ENCODE measurements at regions not wholly inside any gene's neighbourhood (a gene's known extent, or its start where the extent isn't known, plus 50 kb on each side); places are given as distances from the start of the nearest gene placed in this dataset.

DNA sequence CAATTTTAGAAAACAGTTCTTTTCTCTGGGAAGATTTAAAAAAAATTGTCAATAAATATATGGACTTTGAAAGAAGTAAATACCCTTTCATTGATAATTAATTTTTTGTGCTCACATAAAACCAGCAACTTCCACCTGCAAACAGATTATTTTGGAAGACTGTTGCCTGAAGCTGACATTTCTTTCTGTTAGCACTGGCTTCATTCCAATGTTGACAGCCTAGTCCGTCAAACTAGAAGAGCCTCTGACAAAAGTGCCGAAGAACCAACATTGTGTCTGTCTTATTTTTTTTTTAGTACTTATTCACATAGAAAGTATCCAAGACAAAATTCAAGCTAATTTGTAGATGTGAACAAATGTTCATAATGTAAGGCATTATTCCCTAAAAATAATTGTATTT, 108.6 kb upstream of the TMEM161B start:
- H3K4me3 ChIP-seq (ENCODE audit: low read length): no peak overlapping the region
- DNase-seq: no peak
- no peaks in the 10 kb centered on the region for H3K36me3 ChIP-seq (ENCODE audit: insufficient read depth, low read length)
- H3K4me1 ChIP-seq (ENCODE audit: insufficient read depth, low read length): no peaks in the 10 kb centered on the region
- no peaks in the 10 kb centered on the region for H3K4me1 Mint-ChIP-seq (ENCODE audit: low read depth)
- ATAC-seq (ENCODE audit: poor library complexity): no peak
- ChIA-PET CTCF (no interaction called here), POLR2A (no interaction called here)
- H3K27me3 ChIP-seq (ENCODE audit: control insufficient read depth in 1 of 2, insufficient read depth in 2 of 2, low read length in 2 of 2): no peaks in the 10 kb centered on the region
- H3K36me3 Mint-ChIP-seq (ENCODE audit: low read depth): no peaks in the 10 kb centered on the region
- no peak overlapping the region for H3K27ac ChIP-seq (ENCODE audit: low read depth in 1 of 2, low read length in 2 of 2)
- H3K9me3 ChIP-seq (ENCODE audit: control insufficient read depth in 1 of 2, insufficient read depth in 1 of 2, low read length in 2 of 2): no peaks in the 10 kb centered on the region
- H3K9me3 Mint-ChIP-seq: no peaks in the 10 kb centered on the region
- no peak overlapping the region for H3K27ac Mint-ChIP-seq
- no peak for TF ChIP-seq CTCF (IDR thresholded peaks at IDR 0.05)
- H3K4me3 Mint-ChIP-seq: no peak overlapping the region
- H3K27me3 Mint-ChIP-seq: peaks cover 8% of the 10 kb centered on the region
- intact Hi-C loops (cut with DNase I, micrococcal nuclease): no loop called here

- no peak overlapping the region for H3K27ac ChIP-seq (ENCODE audit: low read depth in 1 of 2, low read length in 2 of 2)
- Mint-ChIP-seq H3K27ac (no peak overlapping the region), H3K9me3 (no peaks in the 10 kb centered on the region), H3K27me3 (peaks cover 8% of the 10 kb centered on the region), H3K4me3 (no peak overlapping the region), H3K4me1 (ENCODE audit: low read depth) (no peaks in the 10 kb centered on the region), H3K36me3 (ENCODE audit: low read depth) (no peaks in the 10 kb centered on the region)
- no peak overlapping the region for H3K4me3 ChIP-seq (ENCODE audit: low read length)
- ChIA-PET CTCF (no interaction called here), POLR2A (no interaction called here)
- no peak for DNase-seq
- no peaks in the 10 kb centered on the region for H3K27me3 ChIP-seq (ENCODE audit: control insufficient read depth in 1 of 2, insufficient read depth in 2 of 2, low read length in 2 of 2)
- no peaks in the 10 kb centered on the region for H3K9me3 ChIP-seq (ENCODE audit: control insufficient read depth in 1 of 2, insufficient read depth in 1 of 2, low read length in 2 of 2)
- no peak for TF ChIP-seq CTCF (IDR thresholded peaks at IDR 0.05)
- no peaks in the 10 kb centered on the region for H3K36me3 ChIP-seq (ENCODE audit: insufficient read depth, low read length)
- intact Hi-C loops (cut with DNase I, micrococcal nuclease): no loop called here
- H3K4me1 ChIP-seq (ENCODE audit: insufficient read depth, low read length): no peaks in the 10 kb centered on the region
- no peak for ATAC-seq (ENCODE audit: poor library complexity)
These were observed 108.1 kb upstream of the TMEM161B start for GRCh38 chr5:88376728-88377127.

DNA sequence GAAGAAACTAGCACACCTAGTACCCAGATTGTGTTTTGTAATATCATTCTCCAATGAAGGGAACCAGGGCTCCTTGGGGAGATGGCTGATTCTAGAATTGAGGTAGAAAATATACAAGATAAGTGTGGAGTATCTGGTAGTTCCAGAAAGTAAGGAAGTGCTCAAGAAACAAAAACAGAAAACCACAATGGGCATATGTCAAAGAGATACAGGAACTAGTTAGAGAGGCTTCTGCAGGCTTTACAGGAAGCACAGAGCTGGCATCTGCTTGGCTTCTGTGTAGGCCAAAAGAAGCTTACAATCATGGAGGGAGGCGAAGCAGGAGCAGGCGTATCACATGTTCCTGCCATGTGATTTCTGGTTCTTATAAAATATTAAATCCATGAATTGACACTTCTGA, 105.7 kb upstream of the TMEM161B start:
- POLR2A ChIA-PET: no interaction called here
- ATAC-seq (ENCODE audit: poor library complexity) (no peak), DNase-seq (no peak)
- intact Hi-C loops (cut with DNase I, micrococcal nuclease): no loop called here
- Mint-ChIP-seq H3K9me3 (no peaks in the 10 kb centered on the region), H3K4me3 (no peak overlapping the region), H3K27me3 (no peaks in the 10 kb centered on the region), H3K4me1 (ENCODE audit: low read depth) (no peaks in the 10 kb centered on the region), H3K27ac (no peak overlapping the region), H3K36me3 (ENCODE audit: low read depth) (no peaks in the 10 kb centered on the region)
- TF ChIP-seq CTCF (IDR thresholded peaks at IDR 0.05): no peak
- Histone ChIP-seq H3K4me3 (ENCODE audit: low read length) (no peak overlapping the region), H3K4me1 (ENCODE audit: insufficient read depth, low read length) (no peaks in the 10 kb centered on the region), H3K36me3 (ENCODE audit: insufficient read depth, low read length) (no peaks in the 10 kb centered on the region), H3K27ac (ENCODE audit: low read depth in 1 of 2, low read length in 2 of 2) (no peak overlapping the region), H3K27me3 (ENCODE audit: control insufficient read depth in 1 of 2, insufficient read depth in 2 of 2, low read length in 2 of 2) (no peaks in the 10 kb centered on the region), H3K9me3 (ENCODE audit: control insufficient read depth in 1 of 2, insufficient read depth in 1 of 2, low read length in 2 of 2) (no peaks in the 10 kb centered on the region)
- CTCF ChIA-PET: no interaction called here

Measured in CD4-positive, alpha-beta T cell (primary cell).